ENCODE measurements at regions not wholly inside any gene's neighbourhood (a gene's known extent, or its start where the extent isn't known, plus 50 kb on each side); places are given as distances from the start of the nearest gene placed in this dataset.
"Not testable (repeated sequence)": the region's sequence is repeated elsewhere in the genome, so short reads cannot be mapped to it uniquely, and the experiment has no call there.

GRCh38 chr2:176856683-176857082 lies 355.9 kb upstream of the HNRNPA3 start:
- DNase-seq (ENCODE audit: low read depth), result no peak

GRCh38 chr2:176865336-176865735 lies 347.3 kb upstream of the HNRNPA3 start:
- no peak for DNase-seq (ENCODE audit: low read depth)

GRCh38 chr2:176872406-176872805 lies 340.2 kb upstream of the HNRNPA3 start:
- DNase-seq (ENCODE audit: low read depth), result no peak

- no peak for DNase-seq (ENCODE audit: low read depth)
Measured at GRCh38 chr2:176873403-176873802, 339.2 kb upstream of the HNRNPA3 start.

- no peak for DNase-seq (ENCODE audit: low read depth)
Measured at GRCh38 chr2:176876493-176877103, 336.0 kb upstream of the HNRNPA3 start.

GRCh38 chr2:176879426-176879995 lies 333.1 kb upstream of the HNRNPA3 start:
- DNase-seq (ENCODE audit: low read depth), result no peak

- DNase-seq (ENCODE audit: low read depth), result not testable (repeated sequence)
Measured at GRCh38 chr2:176882045-176882444, 330.5 kb upstream of the HNRNPA3 start.

GRCh38 chr2:176885001-176885643 lies 327.5 kb upstream of the HNRNPA3 start:
- DNase-seq (ENCODE audit: low read depth), result no peak

GRCh38 chr2:176885661-176886060 lies 326.9 kb upstream of the HNRNPA3 start:
- DNase-seq (ENCODE audit: low read depth), result no peak

- DNase-seq (ENCODE audit: low read depth), result no peak
Measured at GRCh38 chr2:176891105-176891504, 321.5 kb upstream of the HNRNPA3 start.

GRCh38 chr2:176891857-176892256 lies 320.7 kb upstream of the HNRNPA3 start:
- no peak for DNase-seq (ENCODE audit: low read depth)

- no peak for DNase-seq (ENCODE audit: low read depth)
Measured at GRCh38 chr2:176892676-176893226, 319.8 kb upstream of the HNRNPA3 start.

GRCh38 chr2:176895158-176895557 lies 317.4 kb upstream of the HNRNPA3 start:
- DNase-seq (ENCODE audit: low read depth), result no peak

- DNase-seq (ENCODE audit: low read depth), result no peak
Measured at GRCh38 chr2:176902454-176902853, 310.1 kb upstream of the HNRNPA3 start.

GRCh38 chr2:176904053-176904452 lies 308.5 kb upstream of the HNRNPA3 start:
- DNase-seq (ENCODE audit: low read depth), result not testable (repeated sequence)

GRCh38 chr2:176907341-176907740 lies 305.3 kb upstream of the HNRNPA3 start:
- DNase-seq (ENCODE audit: low read depth), result no peak

- no peak for DNase-seq (ENCODE audit: low read depth)
Measured at GRCh38 chr2:176910828-176911227, 301.8 kb upstream of the HNRNPA3 start.

GRCh38 chr2:176913955-176914354 lies 298.6 kb upstream of the HNRNPA3 start:
- no peak for DNase-seq (ENCODE audit: low read depth)

- DNase-seq (ENCODE audit: low read depth), result no peak
Measured at GRCh38 chr2:176914371-176914770, 298.2 kb upstream of the HNRNPA3 start.

- DNase-seq (ENCODE audit: low read depth), result not testable (repeated sequence)
Measured at GRCh38 chr2:176922545-176922944, 290.0 kb upstream of the HNRNPA3 start.

- no peak for DNase-seq (ENCODE audit: low read depth)
Measured at GRCh38 chr2:176923205-176923604, 289.4 kb upstream of the HNRNPA3 start.

GRCh38 chr2:176924909-176925534 lies 287.6 kb upstream of the HNRNPA3 start:
- no peak for DNase-seq (ENCODE audit: low read depth)

GRCh38 chr2:176926453-176926852 lies 286.1 kb upstream of the HNRNPA3 start:
- no peak for DNase-seq (ENCODE audit: low read depth)

Measured in fibroblast of the conjunctiva (primary cell).